ENCODE measurements at regions not wholly inside any gene's neighbourhood (a gene's known extent, or its start where the extent isn't known, plus 50 kb on each side); places are given as distances from the start of the nearest gene placed in this dataset.

DNA sequence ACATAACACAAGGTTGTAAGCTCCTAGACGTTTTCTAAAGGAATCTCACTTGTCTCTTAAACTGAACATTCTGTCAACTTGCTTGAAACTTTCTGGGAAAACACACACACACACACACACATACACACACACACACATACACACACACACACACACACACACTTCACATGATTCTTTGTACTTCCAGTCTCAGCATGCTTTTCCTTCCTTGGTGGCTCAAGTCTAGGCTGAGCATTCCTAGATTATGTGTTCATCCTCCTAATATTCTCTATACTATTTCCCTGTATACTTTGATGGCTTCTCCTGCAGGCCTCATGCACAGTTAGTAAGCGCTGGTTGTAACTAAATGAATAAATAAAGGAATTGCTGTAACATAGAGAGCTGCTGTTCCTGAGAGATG lies 372.1 kb downstream of the PTPRC start:
- no peak overlapping the region for H3K9ac ChIP-seq (ENCODE audit: insufficient read depth in 1 of 2, low read length in 2 of 2)
- no peaks in the 10 kb centered on the region for H3K9me3 ChIP-seq (ENCODE audit: control insufficient read depth in 4 of 4, insufficient read depth in 3 of 4, low read length in 3 of 4)
- no peak for DNase-seq
- H3K4me1 ChIP-seq (ENCODE audit: control insufficient read depth in 5 of 5, insufficient read depth in 5 of 5, low read length in 5 of 5) = peaks cover 0 to 5% (median 1%) of the 10 kb centered on the region in 5 donors
- TF ChIP-seq, protein P1, sequence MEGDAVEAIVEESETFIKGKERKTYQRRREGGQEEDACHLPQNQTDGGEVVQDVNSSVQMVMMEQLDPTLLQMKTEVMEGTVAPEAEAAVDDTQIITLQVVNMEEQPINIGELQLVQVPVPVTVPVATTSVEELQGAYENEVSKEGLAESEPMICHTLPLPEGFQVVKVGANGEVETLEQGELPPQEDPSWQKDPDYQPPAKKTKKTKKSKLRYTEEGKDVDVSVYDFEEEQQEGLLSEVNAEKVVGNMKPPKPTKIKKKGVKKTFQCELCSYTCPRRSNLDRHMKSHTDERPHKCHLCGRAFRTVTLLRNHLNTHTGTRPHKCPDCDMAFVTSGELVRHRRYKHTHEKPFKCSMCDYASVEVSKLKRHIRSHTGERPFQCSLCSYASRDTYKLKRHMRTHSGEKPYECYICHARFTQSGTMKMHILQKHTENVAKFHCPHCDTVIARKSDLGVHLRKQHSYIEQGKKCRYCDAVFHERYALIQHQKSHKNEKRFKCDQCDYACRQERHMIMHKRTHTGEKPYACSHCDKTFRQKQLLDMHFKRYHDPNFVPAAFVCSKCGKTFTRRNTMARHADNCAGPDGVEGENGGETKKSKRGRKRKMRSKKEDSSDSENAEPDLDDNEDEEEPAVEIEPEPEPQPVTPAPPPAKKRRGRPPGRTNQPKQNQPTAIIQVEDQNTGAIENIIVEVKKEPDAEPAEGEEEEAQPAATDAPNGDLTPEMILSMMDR (IDR thresholded peaks at IDR 0.05; ENCODE audit: control extremely low read depth, extremely low read depth) = no peak
- no peak overlapping the region for H3K27ac ChIP-seq (ENCODE audit: low read depth in 1 of 2, low read length in 1 of 2)
- WGBS, 2 donors = 72 to 75% methylated on average over 2 of the region's 2 CpGs
- no peak for ATAC-seq (ENCODE audit: insufficient read depth, low FRiP score)
- no peaks in the 10 kb centered on the region for H3K27me3 ChIP-seq (ENCODE audit: control insufficient read depth in 3 of 3, insufficient read depth in 3 of 3, low read length in 2 of 3)
- H3K36me3 ChIP-seq (ENCODE audit: control insufficient read depth in 4 of 4, insufficient read depth in 4 of 4, low read length in 4 of 4) = no peaks in the 10 kb centered on the region
- no peak overlapping the region for H3K4me3 ChIP-seq

DNA sequence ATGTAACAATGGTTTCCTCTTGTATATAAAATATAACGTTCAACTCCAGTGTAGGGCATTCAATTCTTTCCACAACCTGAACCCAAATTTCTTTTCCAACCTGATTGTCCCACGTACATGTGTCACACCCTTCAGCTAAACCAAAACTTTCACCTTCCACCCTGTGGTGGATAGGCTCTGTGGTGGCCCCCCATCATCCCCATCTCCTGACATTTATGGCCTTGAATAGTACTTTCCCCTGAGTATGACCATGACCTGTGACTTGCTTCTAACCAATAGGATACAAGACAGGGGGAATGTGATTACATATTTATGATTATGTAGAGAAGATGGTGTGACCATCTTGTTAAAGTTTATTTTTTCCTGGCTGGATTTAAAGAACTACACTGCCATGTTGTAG lies 377.0 kb downstream of the PTPRC start:
- 88 to 90% methylated on average over 2 of the region's 2 CpGs for WGBS, 2 donors
- DNase-seq = no peak
- TF ChIP-seq, protein P1 (IDR thresholded peaks at IDR 0.05; ENCODE audit: control extremely low read depth, extremely low read depth) = no peak
- ATAC-seq (ENCODE audit: insufficient read depth, low FRiP score) = no peak
- Histone ChIP-seq H3K27ac (ENCODE audit: low read depth in 1 of 2, low read length in 1 of 2) (no peak overlapping the region), H3K4me3 (no peak overlapping the region), H3K9ac (ENCODE audit: insufficient read depth in 1 of 2, low read length in 2 of 2) (no peak overlapping the region), H3K4me1 (ENCODE audit: control insufficient read depth in 5 of 5, insufficient read depth in 5 of 5, low read length in 5 of 5) (no peaks in the 10 kb centered on the region), H3K27me3 (ENCODE audit: control insufficient read depth in 3 of 3, insufficient read depth in 3 of 3, low read length in 2 of 3) (no peaks in the 10 kb centered on the region), H3K9me3 (ENCODE audit: control insufficient read depth in 4 of 4, insufficient read depth in 3 of 4, low read length in 3 of 4) (no peaks in the 10 kb centered on the region), H3K36me3 (ENCODE audit: control insufficient read depth in 4 of 4, insufficient read depth in 4 of 4, low read length in 4 of 4) (no peaks in the 10 kb centered on the region)

DNA sequence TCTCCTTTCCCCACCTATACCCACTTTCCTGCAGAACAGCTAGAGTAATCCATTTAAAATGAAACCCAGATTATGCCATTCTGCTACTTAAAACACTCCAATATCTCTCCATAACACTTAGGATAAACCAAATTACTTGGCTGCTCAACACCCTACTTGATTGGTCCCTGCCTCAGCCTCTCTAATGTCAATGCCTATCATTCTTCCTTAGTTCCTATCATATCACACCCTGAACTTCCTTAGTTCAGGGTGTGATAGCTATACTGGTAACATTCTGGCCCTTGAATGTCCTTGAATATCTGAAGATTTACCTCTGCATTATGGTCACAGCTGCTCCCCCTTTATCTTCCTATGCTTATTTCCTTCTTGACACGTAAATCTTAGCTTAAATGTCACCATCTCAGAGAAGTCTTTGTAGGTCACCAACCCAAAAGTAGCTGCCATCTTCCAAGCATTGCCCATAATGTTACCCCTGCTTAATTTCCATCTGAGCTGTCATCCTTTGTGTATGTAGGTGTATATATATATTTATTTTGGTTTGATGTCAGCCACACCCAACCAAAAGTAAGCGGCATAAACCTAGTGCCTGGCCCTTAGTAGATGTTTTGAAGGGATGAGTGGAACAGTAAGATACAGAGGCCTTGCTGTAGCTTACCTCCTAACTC lies 379.8 kb downstream of the PTPRC start:
- ATAC-seq (ENCODE audit: insufficient read depth, low FRiP score) = no peak
- 96 to 98% methylated on average over 2 of the region's 2 CpGs for WGBS, 2 donors
- Histone ChIP-seq H3K27me3 (ENCODE audit: control insufficient read depth in 3 of 3, insufficient read depth in 3 of 3, low read length in 2 of 3) (no peaks in the 10 kb centered on the region), H3K9ac (ENCODE audit: insufficient read depth in 1 of 2, low read length in 2 of 2) (no peak overlapping the region), H3K4me3 (no peak overlapping the region), H3K36me3 (ENCODE audit: control insufficient read depth in 4 of 4, insufficient read depth in 4 of 4, low read length in 4 of 4) (no peaks in the 10 kb centered on the region), H3K4me1 (ENCODE audit: control insufficient read depth in 5 of 5, insufficient read depth in 5 of 5, low read length in 5 of 5) (no peaks in the 10 kb centered on the region), H3K9me3 (ENCODE audit: control insufficient read depth in 4 of 4, insufficient read depth in 3 of 4, low read length in 3 of 4) (no peaks in the 10 kb centered on the region), H3K27ac (ENCODE audit: low read depth in 1 of 2, low read length in 1 of 2) (no peak overlapping the region)
- DNase-seq = no peak
- TF ChIP-seq, protein P1 (IDR thresholded peaks at IDR 0.05; ENCODE audit: control extremely low read depth, extremely low read depth) = no peak

DNA sequence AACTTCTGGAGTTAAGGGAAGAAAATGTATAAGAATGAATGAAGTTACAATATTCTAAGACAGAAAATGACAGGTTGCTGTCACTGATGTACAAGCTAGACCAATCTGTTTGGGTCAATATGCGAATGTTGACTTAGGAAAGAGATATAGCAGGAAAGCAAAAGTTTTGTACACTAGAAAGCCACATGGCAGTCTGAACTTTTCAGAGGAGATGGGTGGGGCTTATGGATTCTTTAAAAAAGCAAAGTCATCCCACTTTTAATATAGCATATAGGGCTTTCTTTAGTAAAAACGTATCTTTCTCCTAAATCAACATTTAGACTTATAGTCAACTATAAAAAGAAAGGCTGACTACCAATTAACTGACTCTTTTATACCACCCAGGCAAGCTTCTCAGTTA lies 381.2 kb downstream of the PTPRC start:
- no peak for ATAC-seq (ENCODE audit: insufficient read depth, low FRiP score)
- H3K4me1 ChIP-seq (ENCODE audit: control insufficient read depth in 5 of 5, insufficient read depth in 5 of 5, low read length in 5 of 5) = no peaks in the 10 kb centered on the region
- H3K27ac ChIP-seq (ENCODE audit: low read depth in 1 of 2, low read length in 1 of 2) = no peak overlapping the region
- no peaks in the 10 kb centered on the region for H3K36me3 ChIP-seq (ENCODE audit: control insufficient read depth in 4 of 4, insufficient read depth in 4 of 4, low read length in 4 of 4)
- no peak overlapping the region for H3K4me3 ChIP-seq
- no peaks in the 10 kb centered on the region for H3K27me3 ChIP-seq (ENCODE audit: control insufficient read depth in 3 of 3, insufficient read depth in 3 of 3, low read length in 2 of 3)
- TF ChIP-seq, protein P1 (IDR thresholded peaks at IDR 0.05; ENCODE audit: control extremely low read depth, extremely low read depth) = no peak
- no peak overlapping the region for H3K9ac ChIP-seq (ENCODE audit: insufficient read depth in 1 of 2, low read length in 2 of 2)
- WGBS, 2 donors = 72 to 79% methylated on average over 2 of the region's 2 CpGs
- H3K9me3 ChIP-seq (ENCODE audit: control insufficient read depth in 4 of 4, insufficient read depth in 3 of 4, low read length in 3 of 4) = no peaks in the 10 kb centered on the region
- DNase-seq = no peak

All from lung (tissue), 11 donors.